Astrocyte (in vitro differentiated cells and primary cell): ENCODE measurements at regions not wholly inside any gene's neighbourhood (a gene's known extent, or its start where the extent isn't known, plus 50 kb on each side); places are given as distances from the start of the nearest gene placed in this dataset.

Experiments used
- DNase-seq: peaks from one replicate; pipeline ENCODE4 v3.0.0-alpha.2; 2010; ENCODE audit warnings: low read depth
- FAIRE-seq: peaks from 2 replicates; lab custom pipeline; 2011; peaks lifted over from hg19 to GRCh38; lab: Jason Lieb, UNC
- H2AFZ ChIP-seq: 2 replicates; pipeline ENCODE4 v1.6.0; 2012; ENCODE audit warnings: low read depth, low read length, inconsistent platforms
- H3K27ac ChIP-seq: 2 replicates; pipeline ENCODE4 v1.5.1; 2011; ENCODE audit warnings: low read depth, low read length, inconsistent platforms
- H3K27me3 ChIP-seq: 2 replicates; pipeline ENCODE4 v1.6.0; 2011; ENCODE audit warnings: low read length, inconsistent platforms; ENCODE audit not compliant: insufficient read depth
- H3K36me3 ChIP-seq: 2 replicates; pipeline ENCODE4 v1.5.1; 2011; ENCODE audit warnings: low read length, inconsistent platforms; ENCODE audit not compliant: insufficient read depth
- H3K4me1 ChIP-seq: 2 replicates; pipeline ENCODE4 v1.5.1; 2011; ENCODE audit warnings: low read length, inconsistent platforms; ENCODE audit not compliant: insufficient read depth
- H3K4me2 ChIP-seq: 2 replicates; pipeline ENCODE4 v1.6.0; 2012; ENCODE audit warnings: low read length, inconsistent platforms
- H3K4me3 ChIP-seq: 2 replicates; pipeline ENCODE4 v1.5.1; 2011; ENCODE audit warnings: low read depth, mild to moderate bottlenecking, low read length, inconsistent platforms; ENCODE audit not compliant: insufficient read depth
- H3K79me2 ChIP-seq: 2 replicates; pipeline ENCODE4 v1.6.0; 2012; ENCODE audit warnings: mild to moderate bottlenecking, low read length, inconsistent platforms; ENCODE audit not compliant: insufficient read depth
- H3K9ac ChIP-seq: 2 replicates; pipeline ENCODE4 v1.6.0; 2012; ENCODE audit warnings: mild to moderate bottlenecking, low read length, inconsistent platforms
- H3K9me3 ChIP-seq: 2 replicates; pipeline ENCODE4 v1.5.1; 2012; ENCODE audit warnings: low read depth, mild to moderate bottlenecking, low read length, inconsistent platforms; ENCODE audit not compliant: insufficient read depth
- H4K20me1 ChIP-seq: 2 replicates; pipeline ENCODE4 v1.6.0; 2012; ENCODE audit warnings: low read length, inconsistent platforms; ENCODE audit not compliant: insufficient read depth
- H3K27ac Mint-ChIP-seq: one replicate; pipeline ENCODE4 v1.8.0; 2021; ENCODE audit warnings: mild to moderate bottlenecking, mixed read lengths; ENCODE audit not compliant: unreplicated experiment
- H3K27me3 Mint-ChIP-seq: one replicate; pipeline ENCODE4 v1.8.0; 2021; ENCODE audit warnings: low read depth, mixed read lengths; ENCODE audit not compliant: unreplicated experiment
- H3K36me3 Mint-ChIP-seq: one replicate; pipeline ENCODE4 v1.8.0; 2021; ENCODE audit warnings: low read depth, mixed read lengths; ENCODE audit not compliant: unreplicated experiment
- H3K4me1 Mint-ChIP-seq: one replicate; pipeline ENCODE4 v1.8.0; 2021; ENCODE audit warnings: low read depth, mixed read lengths; ENCODE audit not compliant: unreplicated experiment
- H3K4me3 Mint-ChIP-seq: one replicate; pipeline ENCODE4 v1.8.0; 2021; ENCODE audit warnings: mild to moderate bottlenecking, moderate library complexity, mixed read lengths; ENCODE audit not compliant: unreplicated experiment
- H3K9me3 Mint-ChIP-seq: one replicate; pipeline ENCODE4 v1.8.0; 2021; ENCODE audit warnings: mild to moderate bottlenecking, mixed read lengths; ENCODE audit not compliant: unreplicated experiment
- CTCF ChIP-seq: IDR thresholded peaks from 2 replicates; pipeline ENCODE4 v1.5.1; 2011; ENCODE audit warnings: low read depth, mild to moderate bottlenecking, inconsistent platforms, low read length, moderate library complexity; ENCODE audit not compliant: insufficient read depth
- EZH2 ChIP-seq: IDR thresholded peaks from 2 replicates; pipeline ENCODE4 v1.6.1; 2012; ENCODE audit warnings: mild to moderate bottlenecking, low read length, inconsistent platforms; ENCODE audit not compliant: insufficient read depth

- no peak overlapping the region for H3K4me2 ChIP-seq
- Mint-ChIP-seq H3K27me3 (peaks cover 34% of the 10 kb centered on the region), H3K27ac (no peak overlapping the region), H3K9me3 (peaks cover 2% of the 10 kb centered on the region), H3K4me1 (peaks cover 4% of the 10 kb centered on the region), H3K4me3 (no peak overlapping the region), H3K36me3 (no peaks in the 10 kb centered on the region)
- DNase-seq (no peak), FAIRE-seq (no peak)
- H3K4me1 ChIP-seq: no peaks in the 10 kb centered on the region
- H3K27ac ChIP-seq: no peak overlapping the region
- no peaks in the 10 kb centered on the region for H4K20me1 ChIP-seq
- H3K27me3 ChIP-seq: peaks cover 9% of the 10 kb centered on the region
- TF ChIP-seq CTCF (no peak), EZH2 (no peak)
- H3K9me3 ChIP-seq: no peaks in the 10 kb centered on the region
- no peak overlapping the region for H3K9ac ChIP-seq
- no peak overlapping the region for H2AFZ ChIP-seq
- H3K36me3 ChIP-seq: no peaks in the 10 kb centered on the region
- H3K4me3 ChIP-seq: no peak overlapping the region
- no peaks in the 10 kb centered on the region for H3K79me2 ChIP-seq
Measured at GRCh38 chr14:22494486-22495135, 94.4 kb downstream of the DAD1 start.

- TF ChIP-seq CTCF: no peak
- no peak for TF ChIP-seq EZH2
- Mint-ChIP-seq H3K9me3 (peaks cover 2% of the 10 kb centered on the region), H3K27ac (no peak overlapping the region), H3K4me3 (no peak overlapping the region), H3K36me3 (no peaks in the 10 kb centered on the region), H3K4me1 (peaks cover 4% of the 10 kb centered on the region), H3K27me3 (peaks cover 37% of the 10 kb centered on the region)
- no peak overlapping the region for H3K4me2 ChIP-seq
- H3K79me2 ChIP-seq: no peaks in the 10 kb centered on the region
- H3K9ac ChIP-seq: no peak overlapping the region
- H3K36me3 ChIP-seq: no peaks in the 10 kb centered on the region
- H2AFZ ChIP-seq: no peak overlapping the region
- no peaks in the 10 kb centered on the region for H3K9me3 ChIP-seq
- DNase-seq (no peak), FAIRE-seq (no peak)
- no peaks in the 10 kb centered on the region for H3K4me1 ChIP-seq
- no peak overlapping the region for H3K4me3 ChIP-seq
- no peaks in the 10 kb centered on the region for H4K20me1 ChIP-seq
- H3K27ac ChIP-seq: no peak overlapping the region
- H3K27me3 ChIP-seq: peaks cover 10% of the 10 kb centered on the region
Measured at GRCh38 chr14:22493753-22494152, 95.3 kb downstream of the DAD1 start.
